WTC11 (cell line): ENCODE measurements at regions not wholly inside any gene's neighbourhood (a gene's known extent, or its start where the extent isn't known, plus 50 kb on each side); places are given as distances from the start of the nearest gene placed in this dataset.

ENCODE experiments used
- ATAC-seq: fragments of 200-7000 bp; cut with Tn5 transposase; 2 replicates; pipeline ENCODE4 v1.10.0; 2021; ENCODE audit warnings: mild to moderate bottlenecking, moderate library complexity
- CTCF ChIA-PET: fragments of 300-600 bp; sonication (Branson Sonifier 250); formaldehyde crosslinking; loops from one replicate; lab custom pipeline; 2021; ENCODE audit warnings: antibody characterized with exemption; lab: Charles Lee
- POLR2A ChIA-PET: fragments of 350-600 bp; sonication (Branson Sonifier 250); formaldehyde crosslinking; loops from one replicate; lab custom pipeline; 2021; ENCODE audit warnings: antibody characterized with exemption; lab: Charles Lee
- DNase-seq: peaks from one replicate; pipeline ENCODE4 v3.0.0; 2021; ENCODE audit warnings: low spot score
- H3K27ac Mint-ChIP-seq: 2 replicates; pipeline ENCODE4 v1.8.0; 2021; ENCODE audit warnings: mixed read lengths
- H3K27me3 Mint-ChIP-seq: 2 replicates; pipeline ENCODE4 v1.8.0; 2021; ENCODE audit warnings: low read depth, mild to moderate bottlenecking, moderate library complexity, mixed read lengths
- H3K36me3 Mint-ChIP-seq: 2 replicates; pipeline ENCODE4 v1.8.0; 2021; ENCODE audit warnings: mixed read lengths
- H3K4me1 Mint-ChIP-seq: 2 replicates; pipeline ENCODE4 v1.8.0; 2022; ENCODE audit warnings: mixed read lengths
- H3K4me3 Mint-ChIP-seq: 2 replicates; pipeline ENCODE4 v1.8.0; 2021; ENCODE audit warnings: mild to moderate bottlenecking, moderate library complexity, mixed read lengths
- H3K9me3 Mint-ChIP-seq: 2 replicates; pipeline ENCODE4 v1.8.0; 2021; ENCODE audit warnings: mixed read lengths
- ELF4 ChIP-seq: sonication (generic); formaldehyde crosslinking; IDR thresholded peaks from 2 replicates; pipeline ENCODE4 v1.8.1; 2022; ENCODE audit warnings: low read depth, mild to moderate bottlenecking, moderate library complexity, missing genetic modification reagents
- EMX1 ChIP-seq: fragments of 250-450 bp; sonication (Bioruptor Pico); IDR thresholded peaks from 2 replicates; pipeline ENCODE4 v1.8.0; 2021; ENCODE audit warnings: mild to moderate bottlenecking
- FOXJ3 ChIP-seq: sonication (generic); formaldehyde crosslinking; IDR thresholded peaks from 2 replicates; pipeline ENCODE4 v1.9.0; 2021; ENCODE audit warnings: missing genetic modification reagents, mild to moderate bottlenecking, borderline replicate concordance
- IRF2 ChIP-seq: sonication (generic); formaldehyde crosslinking; IDR thresholded peaks from 2 replicates; pipeline ENCODE4 v1.8.0; 2022; ENCODE audit warnings: low read depth, missing genetic modification reagents, borderline replicate concordance
- JUN ChIP-seq: sonication (generic); formaldehyde crosslinking; IDR thresholded peaks from 2 replicates; pipeline ENCODE4 v1.8.0; 2023; ENCODE audit warnings: mild to moderate bottlenecking, missing genetic modification reagents
- MXD4 ChIP-seq: fragments of 250-450 bp; sonication (Bioruptor Pico); IDR thresholded peaks from 2 replicates; pipeline ENCODE4 v1.8.0; 2021; ENCODE audit warnings: mild to moderate bottlenecking, moderate library complexity, borderline replicate concordance
- NR1H2 ChIP-seq: sonication (generic); formaldehyde crosslinking; IDR thresholded peaks from 2 replicates; pipeline ENCODE4 v1.9.0; 2021; ENCODE audit warnings: mild to moderate bottlenecking, moderate library complexity, missing genetic modification reagents
- OVOL2 ChIP-seq: fragments of 250-450 bp; sonication (Bioruptor Pico); IDR thresholded peaks from 2 replicates; pipeline ENCODE4 v1.9.0; 2021; ENCODE audit warnings: mild to moderate bottlenecking, borderline replicate concordance
- TEAD4 ChIP-seq: sonication (generic); formaldehyde crosslinking; IDR thresholded peaks from 2 replicates; pipeline ENCODE4 v1.8.0; 2022; ENCODE audit warnings: mild to moderate bottlenecking, missing genetic modification reagents
- ZBTB21 ChIP-seq: sonication (generic); formaldehyde crosslinking; IDR thresholded peaks from 2 replicates; pipeline ENCODE4 v1.8.1; 2023; ENCODE audit warnings: mild to moderate bottlenecking, missing genetic modification reagents, borderline replicate concordance
- ZNF219 ChIP-seq: sonication (generic); formaldehyde crosslinking; IDR thresholded peaks from 2 replicates; pipeline ENCODE4 v1.8.0; 2023; ENCODE audit warnings: missing genetic modification reagents, mild to moderate bottlenecking, borderline replicate concordance
- ZNF671 ChIP-seq: fragments of 250-450 bp; sonication (Bioruptor Pico); IDR thresholded peaks from 2 replicates; pipeline ENCODE4 v1.8.0; 2021; ENCODE audit warnings: mild to moderate bottlenecking
- TF ChIP-seq, protein P1 (sequence below): sonication (generic); formaldehyde crosslinking; IDR thresholded peaks from 2 replicates; pipeline ENCODE4 v1.8.0; 2022; ENCODE audit warnings: missing genetic modification reagents
- TF ChIP-seq, protein P2 (sequence below): sonication (generic); formaldehyde crosslinking; IDR thresholded peaks from 2 replicates; pipeline ENCODE4 v1.8.0; 2022; ENCODE audit warnings: mild to moderate bottlenecking, missing genetic modification reagents
- TF ChIP-seq, protein P3 (sequence below): sonication (generic); formaldehyde crosslinking; IDR thresholded peaks from 2 replicates; pipeline ENCODE4 v1.8.1; 2022; ENCODE audit warnings: low read depth, missing genetic modification reagents, borderline replicate concordance
- TF ChIP-seq, protein P4 (sequence below): fragments of 250-450 bp; sonication (Bioruptor Pico); IDR thresholded peaks from 2 replicates; pipeline ENCODE4 v1.9.0; 2021; ENCODE audit warnings: mild to moderate bottlenecking
- TF ChIP-seq, protein P5 (sequence below): sonication (generic); formaldehyde crosslinking; IDR thresholded peaks from 2 replicates; pipeline ENCODE4 v1.8.1; 2022; ENCODE audit warnings: mild to moderate bottlenecking, moderate library complexity, missing genetic modification reagents
- TF ChIP-seq, protein P6 (sequence below): sonication (generic); formaldehyde crosslinking; IDR thresholded peaks from 2 replicates; pipeline ENCODE4 v1.8.1; 2023; ENCODE audit warnings: mild to moderate bottlenecking, missing genetic modification reagents, moderate library complexity
- TF ChIP-seq, protein P7 (sequence below): fragments of 200-600 bp; IDR thresholded peaks from 2 replicates; pipeline ENCODE4 v1.8.0; 2022; ENCODE audit warnings: antibody characterized with exemption
- TF ChIP-seq, protein P8 (sequence below): fragments of 250-450 bp; sonication (Bioruptor Pico); IDR thresholded peaks from 2 replicates; pipeline ENCODE4 v2.1.2; 2022; ENCODE audit warnings: mild to moderate bottlenecking, moderate library complexity
- TF ChIP-seq, protein P9 (sequence below): fragments of 250-450 bp; sonication (Bioruptor Pico); IDR thresholded peaks from 2 replicates; pipeline ENCODE4 v1.9.0; 2021; ENCODE audit warnings: mild to moderate bottlenecking, borderline replicate concordance

DNA sequence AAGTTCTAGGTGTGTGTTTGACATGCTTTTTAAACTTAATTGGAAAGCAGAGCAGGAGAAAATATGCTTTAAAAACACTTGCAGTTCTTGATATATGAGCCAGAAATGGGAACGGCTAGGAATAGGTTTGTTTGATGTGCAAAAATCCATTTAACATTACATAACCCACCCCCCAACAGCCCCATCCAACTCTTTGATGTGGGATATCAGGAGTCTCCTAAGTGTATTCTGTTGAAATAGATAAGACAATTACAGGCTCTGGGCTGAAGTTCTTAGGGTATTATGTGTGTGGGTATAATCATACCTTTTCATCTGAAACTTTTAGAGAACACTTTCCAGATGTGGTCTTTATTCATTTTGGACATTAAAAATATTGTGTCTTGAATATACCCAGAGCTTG, 240.4 kb upstream of the CSNK1A1L start:
- Mint-ChIP-seq H3K4me3 (no peak overlapping the region), H3K9me3 (no peaks in the 10 kb centered on the region), H3K36me3 (no peaks in the 10 kb centered on the region), H3K27ac (no peak overlapping the region), H3K27me3 (no peaks in the 10 kb centered on the region), H3K4me1 (0 out of 2 replicates have a peak, but pooled peaks cover 4% of the 10 kb centered on the region)
- DNase-seq: no peak
- ChIA-PET CTCF (interaction anchor here (1.0 kb wide), 1 partner anchor 40 kb away, joined by 3 read pairs; no protein-coding TSS in a partner anchor), POLR2A (no interaction called here)
- ATAC-seq: no peak
- TF ChIP-seq TEAD4 (no peak), ZBTB21 (CRISPR knock-in tag) (no peak), IRF2 (CRISPR knock-in tag) (no peak), ZNF671 (CRISPR knock-in tag) (no peak), NR1H2 (CRISPR knock-in tag) (no peak), MXD4 (CRISPR knock-in tag) (no peak), ZNF219 (CRISPR knock-in tag) (no peak)
- TF ChIP-seq, protein P1, sequence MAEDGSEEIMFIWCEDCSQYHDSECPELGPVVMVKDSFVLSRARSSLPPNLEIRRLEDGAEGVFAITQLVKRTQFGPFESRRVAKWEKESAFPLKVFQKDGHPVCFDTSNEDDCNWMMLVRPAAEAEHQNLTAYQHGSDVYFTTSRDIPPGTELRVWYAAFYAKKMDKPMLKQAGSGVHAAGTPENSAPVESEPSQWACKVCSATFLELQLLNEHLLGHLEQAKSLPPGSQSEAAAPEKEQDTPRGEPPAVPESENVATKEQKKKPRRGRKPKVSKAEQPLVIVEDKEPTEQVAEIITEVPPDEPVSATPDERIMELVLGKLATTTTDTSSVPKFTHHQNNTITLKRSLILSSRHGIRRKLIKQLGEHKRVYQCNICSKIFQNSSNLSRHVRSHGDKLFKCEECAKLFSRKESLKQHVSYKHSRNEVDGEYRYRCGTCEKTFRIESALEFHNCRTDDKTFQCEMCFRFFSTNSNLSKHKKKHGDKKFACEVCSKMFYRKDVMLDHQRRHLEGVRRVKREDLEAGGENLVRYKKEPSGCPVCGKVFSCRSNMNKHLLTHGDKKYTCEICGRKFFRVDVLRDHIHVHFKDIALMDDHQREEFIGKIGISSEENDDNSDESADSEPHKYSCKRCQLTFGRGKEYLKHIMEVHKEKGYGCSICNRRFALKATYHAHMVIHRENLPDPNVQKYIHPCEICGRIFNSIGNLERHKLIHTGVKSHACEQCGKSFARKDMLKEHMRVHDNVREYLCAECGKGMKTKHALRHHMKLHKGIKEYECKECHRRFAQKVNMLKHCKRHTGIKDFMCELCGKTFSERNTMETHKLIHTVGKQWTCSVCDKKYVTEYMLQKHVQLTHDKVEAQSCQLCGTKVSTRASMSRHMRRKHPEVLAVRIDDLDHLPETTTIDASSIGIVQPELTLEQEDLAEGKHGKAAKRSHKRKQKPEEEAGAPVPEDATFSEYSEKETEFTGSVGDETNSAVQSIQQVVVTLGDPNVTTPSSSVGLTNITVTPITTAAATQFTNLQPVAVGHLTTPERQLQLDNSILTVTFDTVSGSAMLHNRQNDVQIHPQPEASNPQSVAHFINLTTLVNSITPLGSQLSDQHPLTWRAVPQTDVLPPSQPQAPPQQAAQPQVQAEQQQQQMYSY (CRISPR knock-in tag): no peak
- TF ChIP-seq, protein P2, sequence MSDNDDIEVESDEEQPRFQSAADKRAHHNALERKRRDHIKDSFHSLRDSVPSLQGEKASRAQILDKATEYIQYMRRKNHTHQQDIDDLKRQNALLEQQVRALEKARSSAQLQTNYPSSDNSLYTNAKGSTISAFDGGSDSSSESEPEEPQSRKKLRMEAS (CRISPR knock-in tag): no peak
- TF ChIP-seq, protein P3, sequence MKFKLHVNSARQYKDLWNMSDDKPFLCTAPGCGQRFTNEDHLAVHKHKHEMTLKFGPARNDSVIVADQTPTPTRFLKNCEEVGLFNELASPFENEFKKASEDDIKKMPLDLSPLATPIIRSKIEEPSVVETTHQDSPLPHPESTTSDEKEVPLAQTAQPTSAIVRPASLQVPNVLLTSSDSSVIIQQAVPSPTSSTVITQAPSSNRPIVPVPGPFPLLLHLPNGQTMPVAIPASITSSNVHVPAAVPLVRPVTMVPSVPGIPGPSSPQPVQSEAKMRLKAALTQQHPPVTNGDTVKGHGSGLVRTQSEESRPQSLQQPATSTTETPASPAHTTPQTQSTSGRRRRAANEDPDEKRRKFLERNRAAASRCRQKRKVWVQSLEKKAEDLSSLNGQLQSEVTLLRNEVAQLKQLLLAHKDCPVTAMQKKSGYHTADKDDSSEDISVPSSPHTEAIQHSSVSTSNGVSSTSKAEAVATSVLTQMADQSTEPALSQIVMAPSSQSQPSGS (CRISPR knock-in tag): no peak
- TF ChIP-seq, protein P4, sequence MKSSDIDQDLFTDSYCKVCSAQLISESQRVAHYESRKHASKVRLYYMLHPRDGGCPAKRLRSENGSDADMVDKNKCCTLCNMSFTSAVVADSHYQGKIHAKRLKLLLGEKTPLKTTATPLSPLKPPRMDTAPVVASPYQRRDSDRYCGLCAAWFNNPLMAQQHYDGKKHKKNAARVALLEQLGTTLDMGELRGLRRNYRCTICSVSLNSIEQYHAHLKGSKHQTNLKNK: no peak
- TF ChIP-seq, all 79 proteins: peak for 0

DNA sequence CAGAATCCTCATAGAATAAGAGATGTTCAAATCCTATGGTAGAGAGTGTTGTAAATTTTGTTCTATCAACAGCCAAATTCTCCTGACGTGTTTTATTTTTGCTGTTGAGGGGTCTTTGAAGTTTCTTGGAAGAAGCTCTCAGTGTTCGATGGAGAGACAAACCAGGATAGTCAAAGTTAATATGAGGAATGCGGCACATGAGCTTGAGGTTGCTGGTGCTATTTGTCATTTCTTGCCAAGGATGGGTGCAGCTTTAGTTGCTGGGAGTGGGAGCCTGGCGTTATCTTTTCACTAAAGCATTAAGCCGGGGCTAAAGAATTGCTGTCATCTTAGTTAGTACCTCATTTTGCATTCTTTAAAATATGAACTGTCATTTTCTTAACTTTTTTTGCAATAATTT, 239.9 kb upstream of the CSNK1A1L start:
- POLR2A ChIA-PET: no interaction called here
- H3K36me3 Mint-ChIP-seq: no peaks in the 10 kb centered on the region
- no peaks in the 10 kb centered on the region for H3K27me3 Mint-ChIP-seq
- no peak overlapping the region for H3K27ac Mint-ChIP-seq
- DNase-seq (no peak), ATAC-seq (no peak)
- no peak overlapping the region for H3K4me3 Mint-ChIP-seq
- H3K9me3 Mint-ChIP-seq: no peaks in the 10 kb centered on the region
- 0 out of 2 replicates have a peak, but pooled peaks cover 4% of the 10 kb centered on the region for H3K4me1 Mint-ChIP-seq
- CTCF ChIA-PET: interaction anchor here (1.0 kb wide), 1 partner anchor 40 kb away, joined by 3 read pairs; no protein-coding TSS in a partner anchor
- TF ChIP-seq, protein P5, sequence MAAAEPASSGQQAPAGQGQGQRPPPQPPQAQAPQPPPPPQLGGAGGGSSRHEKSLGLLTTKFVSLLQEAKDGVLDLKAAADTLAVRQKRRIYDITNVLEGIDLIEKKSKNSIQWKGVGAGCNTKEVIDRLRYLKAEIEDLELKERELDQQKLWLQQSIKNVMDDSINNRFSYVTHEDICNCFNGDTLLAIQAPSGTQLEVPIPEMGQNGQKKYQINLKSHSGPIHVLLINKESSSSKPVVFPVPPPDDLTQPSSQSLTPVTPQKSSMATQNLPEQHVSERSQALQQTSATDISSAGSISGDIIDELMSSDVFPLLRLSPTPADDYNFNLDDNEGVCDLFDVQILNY (CRISPR knock-in tag): no peak
- no peak for TF ChIP-seq EMX1 (CRISPR knock-in tag)
- TF ChIP-seq FOXJ3 (CRISPR knock-in tag): no peak
- TF ChIP-seq, protein P6, sequence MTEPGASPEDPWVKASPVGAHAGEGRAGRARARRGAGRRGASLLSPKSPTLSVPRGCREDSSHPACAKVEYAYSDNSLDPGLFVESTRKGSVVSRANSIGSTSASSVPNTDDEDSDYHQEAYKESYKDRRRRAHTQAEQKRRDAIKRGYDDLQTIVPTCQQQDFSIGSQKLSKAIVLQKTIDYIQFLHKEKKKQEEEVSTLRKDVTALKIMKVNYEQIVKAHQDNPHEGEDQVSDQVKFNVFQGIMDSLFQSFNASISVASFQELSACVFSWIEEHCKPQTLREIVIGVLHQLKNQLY (CRISPR knock-in tag): no peak
- no peak for TF ChIP-seq JUN (CRISPR knock-in tag)
- TF ChIP-seq, protein P7, sequence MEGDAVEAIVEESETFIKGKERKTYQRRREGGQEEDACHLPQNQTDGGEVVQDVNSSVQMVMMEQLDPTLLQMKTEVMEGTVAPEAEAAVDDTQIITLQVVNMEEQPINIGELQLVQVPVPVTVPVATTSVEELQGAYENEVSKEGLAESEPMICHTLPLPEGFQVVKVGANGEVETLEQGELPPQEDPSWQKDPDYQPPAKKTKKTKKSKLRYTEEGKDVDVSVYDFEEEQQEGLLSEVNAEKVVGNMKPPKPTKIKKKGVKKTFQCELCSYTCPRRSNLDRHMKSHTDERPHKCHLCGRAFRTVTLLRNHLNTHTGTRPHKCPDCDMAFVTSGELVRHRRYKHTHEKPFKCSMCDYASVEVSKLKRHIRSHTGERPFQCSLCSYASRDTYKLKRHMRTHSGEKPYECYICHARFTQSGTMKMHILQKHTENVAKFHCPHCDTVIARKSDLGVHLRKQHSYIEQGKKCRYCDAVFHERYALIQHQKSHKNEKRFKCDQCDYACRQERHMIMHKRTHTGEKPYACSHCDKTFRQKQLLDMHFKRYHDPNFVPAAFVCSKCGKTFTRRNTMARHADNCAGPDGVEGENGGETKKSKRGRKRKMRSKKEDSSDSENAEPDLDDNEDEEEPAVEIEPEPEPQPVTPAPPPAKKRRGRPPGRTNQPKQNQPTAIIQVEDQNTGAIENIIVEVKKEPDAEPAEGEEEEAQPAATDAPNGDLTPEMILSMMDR: no peak
- TF ChIP-seq OVOL2 (CRISPR knock-in tag): no peak
- TF ChIP-seq, protein P8, sequence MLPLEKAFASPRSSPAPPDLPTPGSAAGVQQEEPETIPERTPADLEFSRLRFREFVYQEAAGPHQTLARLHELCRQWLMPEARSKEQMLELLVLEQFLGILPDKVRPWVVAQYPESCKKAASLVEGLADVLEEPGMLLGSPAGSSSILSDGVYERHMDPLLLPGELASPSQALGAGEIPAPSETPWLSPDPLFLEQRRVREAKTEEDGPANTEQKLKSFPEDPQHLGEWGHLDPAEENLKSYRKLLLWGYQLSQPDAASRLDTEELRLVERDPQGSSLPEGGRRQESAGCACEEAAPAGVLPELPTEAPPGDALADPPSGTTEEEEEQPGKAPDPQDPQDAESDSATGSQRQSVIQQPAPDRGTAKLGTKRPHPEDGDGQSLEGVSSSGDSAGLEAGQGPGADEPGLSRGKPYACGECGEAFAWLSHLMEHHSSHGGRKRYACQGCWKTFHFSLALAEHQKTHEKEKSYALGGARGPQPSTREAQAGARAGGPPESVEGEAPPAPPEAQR (CRISPR knock-in tag): no peak
- TF ChIP-seq ELF4: no peak
- TF ChIP-seq, protein P9, sequence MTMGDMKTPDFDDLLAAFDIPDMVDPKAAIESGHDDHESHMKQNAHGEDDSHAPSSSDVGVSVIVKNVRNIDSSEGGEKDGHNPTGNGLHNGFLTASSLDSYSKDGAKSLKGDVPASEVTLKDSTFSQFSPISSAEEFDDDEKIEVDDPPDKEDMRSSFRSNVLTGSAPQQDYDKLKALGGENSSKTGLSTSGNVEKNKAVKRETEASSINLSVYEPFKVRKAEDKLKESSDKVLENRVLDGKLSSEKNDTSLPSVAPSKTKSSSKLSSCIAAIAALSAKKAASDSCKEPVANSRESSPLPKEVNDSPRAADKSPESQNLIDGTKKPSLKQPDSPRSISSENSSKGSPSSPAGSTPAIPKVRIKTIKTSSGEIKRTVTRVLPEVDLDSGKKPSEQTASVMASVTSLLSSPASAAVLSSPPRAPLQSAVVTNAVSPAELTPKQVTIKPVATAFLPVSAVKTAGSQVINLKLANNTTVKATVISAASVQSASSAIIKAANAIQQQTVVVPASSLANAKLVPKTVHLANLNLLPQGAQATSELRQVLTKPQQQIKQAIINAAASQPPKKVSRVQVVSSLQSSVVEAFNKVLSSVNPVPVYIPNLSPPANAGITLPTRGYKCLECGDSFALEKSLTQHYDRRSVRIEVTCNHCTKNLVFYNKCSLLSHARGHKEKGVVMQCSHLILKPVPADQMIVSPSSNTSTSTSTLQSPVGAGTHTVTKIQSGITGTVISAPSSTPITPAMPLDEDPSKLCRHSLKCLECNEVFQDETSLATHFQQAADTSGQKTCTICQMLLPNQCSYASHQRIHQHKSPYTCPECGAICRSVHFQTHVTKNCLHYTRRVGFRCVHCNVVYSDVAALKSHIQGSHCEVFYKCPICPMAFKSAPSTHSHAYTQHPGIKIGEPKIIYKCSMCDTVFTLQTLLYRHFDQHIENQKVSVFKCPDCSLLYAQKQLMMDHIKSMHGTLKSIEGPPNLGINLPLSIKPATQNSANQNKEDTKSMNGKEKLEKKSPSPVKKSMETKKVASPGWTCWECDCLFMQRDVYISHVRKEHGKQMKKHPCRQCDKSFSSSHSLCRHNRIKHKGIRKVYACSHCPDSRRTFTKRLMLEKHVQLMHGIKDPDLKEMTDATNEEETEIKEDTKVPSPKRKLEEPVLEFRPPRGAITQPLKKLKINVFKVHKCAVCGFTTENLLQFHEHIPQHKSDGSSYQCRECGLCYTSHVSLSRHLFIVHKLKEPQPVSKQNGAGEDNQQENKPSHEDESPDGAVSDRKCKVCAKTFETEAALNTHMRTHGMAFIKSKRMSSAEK: no peak
